ENCODE measurements at regions not wholly inside any gene's neighbourhood (a gene's known extent, or its start where the extent isn't known, plus 50 kb on each side); places are given as distances from the start of the nearest gene placed in this dataset.

- Histone ChIP-seq H3K4me3 (ENCODE audit: low read depth, low read length) (no peak overlapping the region), H3K27me3 (replicated peaks) (no peaks in the 10 kb centered on the region), H3K27ac (peak overlapping the region; percentile 59), H3K36me3 (replicated peaks) (no peaks in the 10 kb centered on the region)
- peak; percentile 83 for DNase-seq
- TF ChIP-seq, protein P1, sequence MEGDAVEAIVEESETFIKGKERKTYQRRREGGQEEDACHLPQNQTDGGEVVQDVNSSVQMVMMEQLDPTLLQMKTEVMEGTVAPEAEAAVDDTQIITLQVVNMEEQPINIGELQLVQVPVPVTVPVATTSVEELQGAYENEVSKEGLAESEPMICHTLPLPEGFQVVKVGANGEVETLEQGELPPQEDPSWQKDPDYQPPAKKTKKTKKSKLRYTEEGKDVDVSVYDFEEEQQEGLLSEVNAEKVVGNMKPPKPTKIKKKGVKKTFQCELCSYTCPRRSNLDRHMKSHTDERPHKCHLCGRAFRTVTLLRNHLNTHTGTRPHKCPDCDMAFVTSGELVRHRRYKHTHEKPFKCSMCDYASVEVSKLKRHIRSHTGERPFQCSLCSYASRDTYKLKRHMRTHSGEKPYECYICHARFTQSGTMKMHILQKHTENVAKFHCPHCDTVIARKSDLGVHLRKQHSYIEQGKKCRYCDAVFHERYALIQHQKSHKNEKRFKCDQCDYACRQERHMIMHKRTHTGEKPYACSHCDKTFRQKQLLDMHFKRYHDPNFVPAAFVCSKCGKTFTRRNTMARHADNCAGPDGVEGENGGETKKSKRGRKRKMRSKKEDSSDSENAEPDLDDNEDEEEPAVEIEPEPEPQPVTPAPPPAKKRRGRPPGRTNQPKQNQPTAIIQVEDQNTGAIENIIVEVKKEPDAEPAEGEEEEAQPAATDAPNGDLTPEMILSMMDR (IDR thresholded peaks at IDR 0.05; ENCODE audit: low read depth, low read length, missing control alignments): no peak
- in situ Hi-C loops (cut with HindIII; ENCODE audit: low pct_ligation_motif_present, low sequenced_read_pairs): no loop called here
Observed at GRCh38 chr7:36048141-36048901, 104.7 kb upstream of the EEPD1 start.

DNA sequence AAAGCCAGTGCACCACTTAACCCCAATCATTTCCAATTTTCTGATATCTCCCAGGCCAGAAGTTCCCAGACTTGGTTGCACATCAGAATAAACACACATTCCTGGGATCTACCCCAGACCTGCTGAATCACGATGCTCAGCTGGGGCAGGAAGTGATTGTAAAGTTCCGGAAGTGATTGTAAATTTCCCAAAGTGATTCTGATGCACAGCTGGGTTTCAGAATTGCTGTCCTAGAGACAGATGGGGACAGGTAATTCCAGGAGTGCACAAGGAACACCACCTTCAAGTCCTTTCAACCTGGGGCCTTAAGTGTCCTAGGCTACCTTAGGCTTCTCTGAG is 104.2 kb upstream of the EEPD1 start:
- Histone ChIP-seq H3K4me3 (ENCODE audit: low read depth, low read length) (no peak overlapping the region), H3K36me3 (replicated peaks) (no peaks in the 10 kb centered on the region), H3K27me3 (replicated peaks) (no peaks in the 10 kb centered on the region), H3K27ac (peak overlapping the region; percentile 59)
- DNase-seq: no peak
- in situ Hi-C loops (cut with HindIII; ENCODE audit: low pct_ligation_motif_present, low sequenced_read_pairs): no loop called here
- TF ChIP-seq, protein P1 (IDR thresholded peaks at IDR 0.05; ENCODE audit: low read depth, low read length, missing control alignments): no peak

- no peak for DNase-seq
- Histone ChIP-seq H3K4me3 (ENCODE audit: low read depth, low read length) (no peak overlapping the region), H3K27ac (no peak overlapping the region), H3K36me3 (replicated peaks) (no peaks in the 10 kb centered on the region), H3K27me3 (replicated peaks) (no peaks in the 10 kb centered on the region)
- TF ChIP-seq, protein P1 (IDR thresholded peaks at IDR 0.05; ENCODE audit: low read depth, low read length, missing control alignments): no peak
- in situ Hi-C loops (cut with HindIII; ENCODE audit: low pct_ligation_motif_present, low sequenced_read_pairs): no loop called here
Observed at GRCh38 chr7:36051501-36051900, 101.6 kb upstream of the EEPD1 start.

GRCh38 chr7:36053589-36053988 is 99.5 kb upstream of the EEPD1 start:
- Histone ChIP-seq H3K27ac (no peak overlapping the region), H3K36me3 (replicated peaks) (no peaks in the 10 kb centered on the region), H3K4me3 (ENCODE audit: low read depth, low read length) (no peak overlapping the region), H3K27me3 (replicated peaks) (no peaks in the 10 kb centered on the region)
- no peak for DNase-seq
- in situ Hi-C loops (cut with HindIII; ENCODE audit: low pct_ligation_motif_present, low sequenced_read_pairs): no loop called here
- TF ChIP-seq, protein P1 (IDR thresholded peaks at IDR 0.05; ENCODE audit: low read depth, low read length, missing control alignments): no peak

GRCh38 chr7:36054637-36055036 is 98.4 kb upstream of the EEPD1 start:
- Histone ChIP-seq H3K27ac (no peak overlapping the region), H3K27me3 (replicated peaks) (no peaks in the 10 kb centered on the region), H3K4me3 (ENCODE audit: low read depth, low read length) (no peak overlapping the region), H3K36me3 (replicated peaks) (no peaks in the 10 kb centered on the region)
- in situ Hi-C loops (cut with HindIII; ENCODE audit: low pct_ligation_motif_present, low sequenced_read_pairs): no loop called here
- TF ChIP-seq, protein P1 (IDR thresholded peaks at IDR 0.05; ENCODE audit: low read depth, low read length, missing control alignments): no peak
- DNase-seq: no peak

DNA sequence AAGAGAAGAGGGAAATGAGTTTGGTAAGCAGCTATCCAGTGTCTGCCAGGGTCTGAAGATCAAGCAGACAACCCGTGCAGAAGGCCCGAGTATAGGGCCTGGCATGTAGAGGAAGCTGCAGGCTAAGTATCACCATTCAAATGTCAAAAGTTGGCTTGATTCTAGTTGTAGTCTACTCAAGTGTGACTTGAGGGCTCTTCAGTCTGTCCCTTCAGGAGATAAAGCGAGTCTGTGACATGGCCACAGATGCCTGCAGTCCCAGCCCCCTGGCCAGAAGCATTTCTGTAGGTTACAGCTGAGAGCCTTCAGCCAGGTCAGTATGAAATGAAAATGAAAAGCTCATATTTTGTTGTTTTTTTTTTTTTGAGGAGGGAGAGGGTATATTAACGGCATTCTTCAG is 97.8 kb upstream of the EEPD1 start:
- no peak for DNase-seq
- in situ Hi-C loops (cut with HindIII; ENCODE audit: low pct_ligation_motif_present, low sequenced_read_pairs): no loop called here
- H3K36me3 ChIP-seq (replicated peaks): no peaks in the 10 kb centered on the region
- H3K27me3 ChIP-seq (replicated peaks): no peaks in the 10 kb centered on the region
- H3K4me3 ChIP-seq (ENCODE audit: low read depth, low read length): no peak overlapping the region
- no peak overlapping the region for H3K27ac ChIP-seq
- TF ChIP-seq, protein P1 (IDR thresholded peaks at IDR 0.05; ENCODE audit: low read depth, low read length, missing control alignments): no peak

All from brain microvascular endothelial cell (primary cell).